ENCODE measurements at regions not wholly inside any gene's neighbourhood (a gene's known extent, or its start where the extent isn't known, plus 50 kb on each side); places are given as distances from the start of the nearest gene placed in this dataset.

- H3K9me3 ChIP-seq (ENCODE audit: control insufficient read depth, insufficient read depth, low read length) = no peaks in the 10 kb centered on the region
- H3K4me3 ChIP-seq (ENCODE audit: low read depth, low read length) = no peak overlapping the region
- no peak overlapping the region for H3K9ac ChIP-seq (ENCODE audit: low read depth, low read length)
- no peaks in the 10 kb centered on the region for H3K4me1 ChIP-seq (ENCODE audit: control insufficient read depth, insufficient read depth, low read length)
- no peaks in the 10 kb centered on the region for H3K36me3 ChIP-seq (ENCODE audit: control insufficient read depth, insufficient read depth, low read length)
- H3K27me3 ChIP-seq (ENCODE audit: control insufficient read depth, insufficient read depth, low read length) = no peaks in the 10 kb centered on the region
These were observed 256.7 kb upstream of the TCF21 start for GRCh38 chr6:133632206-133632605.

DNA sequence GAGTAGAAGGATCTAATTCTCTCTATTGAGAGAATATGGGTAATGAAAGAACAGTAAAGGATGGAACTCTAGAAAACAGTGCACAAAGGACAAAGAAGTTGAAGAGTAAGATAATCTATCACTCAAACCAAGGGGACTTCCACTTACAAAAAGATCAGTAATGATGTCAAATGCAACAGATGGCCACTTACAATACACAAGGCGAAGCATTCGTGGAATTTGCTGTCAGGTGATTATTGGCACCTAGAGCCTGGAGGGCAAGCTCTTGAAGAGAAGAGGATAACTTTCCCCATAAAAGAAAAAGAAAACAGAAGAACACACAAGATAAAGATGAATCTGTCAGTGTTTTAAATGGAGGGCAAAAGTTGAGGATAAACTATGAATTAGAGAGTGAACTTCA, 256.0 kb upstream of the TCF21 start:
- H3K27me3 ChIP-seq (ENCODE audit: control insufficient read depth, insufficient read depth, low read length) = no peaks in the 10 kb centered on the region

DNA sequence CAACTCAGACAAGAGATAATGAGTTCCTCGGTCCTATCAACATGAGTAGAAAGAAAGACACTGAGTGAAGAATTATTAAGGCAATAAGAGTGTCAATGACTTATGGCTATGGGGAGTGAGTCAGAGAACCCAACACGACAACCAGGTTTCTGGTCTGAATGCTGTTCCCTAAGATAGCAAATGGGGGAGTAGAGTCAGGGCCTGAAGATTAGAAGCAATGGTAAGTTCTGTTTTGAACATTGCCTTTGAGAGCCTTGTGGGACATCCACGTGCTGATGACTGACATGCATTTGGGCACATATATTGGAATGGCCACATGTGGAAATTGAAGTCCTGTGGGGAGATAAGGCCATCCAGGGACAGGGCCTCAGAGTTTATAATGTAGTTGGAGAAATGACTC, 254.4 kb upstream of the TCF21 start:
- Histone ChIP-seq H3K4me1 (ENCODE audit: control insufficient read depth, insufficient read depth, low read length) (no peaks in the 10 kb centered on the region), H3K9me3 (ENCODE audit: control insufficient read depth, insufficient read depth, low read length) (no peaks in the 10 kb centered on the region), H3K9ac (ENCODE audit: low read depth, low read length) (no peak overlapping the region), H3K36me3 (ENCODE audit: control insufficient read depth, insufficient read depth, low read length) (no peaks in the 10 kb centered on the region), H3K27me3 (ENCODE audit: control insufficient read depth, insufficient read depth, low read length) (no peaks in the 10 kb centered on the region), H3K4me3 (ENCODE audit: low read depth, low read length) (no peak overlapping the region)

More for the DNA sequence above, 256.0 kb upstream of the TCF21 start:
- no peaks in the 10 kb centered on the region for H3K4me1 ChIP-seq (ENCODE audit: control insufficient read depth, insufficient read depth, low read length)
- H3K36me3 ChIP-seq (ENCODE audit: control insufficient read depth, insufficient read depth, low read length) = no peaks in the 10 kb centered on the region
- no peaks in the 10 kb centered on the region for H3K9me3 ChIP-seq (ENCODE audit: control insufficient read depth, insufficient read depth, low read length)
- no peak overlapping the region for H3K9ac ChIP-seq (ENCODE audit: low read depth, low read length)
- H3K4me3 ChIP-seq (ENCODE audit: low read depth, low read length) = no peak overlapping the region

GRCh38 chr6:133635447-133635846, 253.5 kb upstream of the TCF21 start:
- H3K27me3 ChIP-seq (ENCODE audit: control insufficient read depth, insufficient read depth, low read length) = no peaks in the 10 kb centered on the region
- no peaks in the 10 kb centered on the region for H3K36me3 ChIP-seq (ENCODE audit: control insufficient read depth, insufficient read depth, low read length)
- no peaks in the 10 kb centered on the region for H3K4me1 ChIP-seq (ENCODE audit: control insufficient read depth, insufficient read depth, low read length)
- H3K9ac ChIP-seq (ENCODE audit: low read depth, low read length) = no peak overlapping the region
- H3K4me3 ChIP-seq (ENCODE audit: low read depth, low read length) = no peak overlapping the region
- no peaks in the 10 kb centered on the region for H3K9me3 ChIP-seq (ENCODE audit: control insufficient read depth, insufficient read depth, low read length)

DNA sequence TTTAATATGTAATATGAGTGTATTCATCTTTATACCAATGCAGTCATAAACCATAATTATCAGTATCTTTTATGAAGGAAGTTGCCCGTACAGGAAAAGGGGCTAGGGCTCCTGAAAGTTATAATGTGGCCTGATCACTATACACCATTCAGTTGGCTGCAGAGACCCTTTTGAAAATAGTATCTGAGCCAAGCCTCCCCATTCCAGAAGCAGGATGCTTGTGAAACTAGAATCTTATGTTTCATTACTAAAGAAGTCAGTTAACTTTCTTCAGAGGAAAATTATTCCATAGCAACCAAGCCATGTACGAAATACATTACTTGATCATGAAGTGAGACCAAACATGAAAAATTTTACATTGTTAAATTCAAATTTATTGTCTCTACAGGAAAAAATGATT, 251.5 kb upstream of the TCF21 start:
- Histone ChIP-seq H3K4me1 (ENCODE audit: control insufficient read depth, insufficient read depth, low read length) (no peaks in the 10 kb centered on the region), H3K27me3 (ENCODE audit: control insufficient read depth, insufficient read depth, low read length) (no peaks in the 10 kb centered on the region), H3K36me3 (ENCODE audit: control insufficient read depth, insufficient read depth, low read length) (no peaks in the 10 kb centered on the region), H3K9me3 (ENCODE audit: control insufficient read depth, insufficient read depth, low read length) (no peaks in the 10 kb centered on the region), H3K9ac (ENCODE audit: low read depth, low read length) (no peak overlapping the region), H3K4me3 (ENCODE audit: low read depth, low read length) (no peak overlapping the region)

DNA sequence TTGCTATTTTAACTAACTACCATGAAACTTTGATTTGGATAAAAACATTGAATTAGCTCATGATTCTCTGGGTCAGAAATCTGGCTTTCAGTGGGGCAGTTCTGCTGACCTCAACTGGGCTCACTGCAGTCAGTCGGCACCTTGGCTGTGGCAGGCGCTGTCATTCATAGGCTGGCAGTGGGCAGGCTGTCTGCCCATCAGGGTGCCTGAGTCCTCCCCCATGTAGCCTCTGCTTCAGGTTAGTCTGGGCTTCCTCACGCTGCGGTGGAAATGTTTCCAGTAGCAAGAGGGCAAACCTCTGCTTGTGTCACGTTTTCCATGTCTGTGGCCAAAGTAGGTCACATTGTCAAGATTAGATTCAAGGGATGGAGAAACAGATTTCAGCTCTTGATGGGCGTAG, 251.0 kb upstream of the TCF21 start:
- H3K4me1 ChIP-seq (ENCODE audit: control insufficient read depth, insufficient read depth, low read length) = no peaks in the 10 kb centered on the region
- no peaks in the 10 kb centered on the region for H3K36me3 ChIP-seq (ENCODE audit: control insufficient read depth, insufficient read depth, low read length)
- no peak overlapping the region for H3K9ac ChIP-seq (ENCODE audit: low read depth, low read length)
- H3K4me3 ChIP-seq (ENCODE audit: low read depth, low read length) = no peak overlapping the region
- H3K27me3 ChIP-seq (ENCODE audit: control insufficient read depth, insufficient read depth, low read length) = no peaks in the 10 kb centered on the region
- H3K9me3 ChIP-seq (ENCODE audit: control insufficient read depth, insufficient read depth, low read length) = no peaks in the 10 kb centered on the region

GRCh38 chr6:133641104-133641503, 247.8 kb upstream of the TCF21 start:
- Histone ChIP-seq H3K4me3 (ENCODE audit: low read depth, low read length) (no peak overlapping the region), H3K27me3 (ENCODE audit: control insufficient read depth, insufficient read depth, low read length) (no peaks in the 10 kb centered on the region), H3K36me3 (ENCODE audit: control insufficient read depth, insufficient read depth, low read length) (no peaks in the 10 kb centered on the region), H3K4me1 (ENCODE audit: control insufficient read depth, insufficient read depth, low read length) (peaks cover 7% of the 10 kb centered on the region), H3K9me3 (ENCODE audit: control insufficient read depth, insufficient read depth, low read length) (no peaks in the 10 kb centered on the region), H3K9ac (ENCODE audit: low read depth, low read length) (no peak overlapping the region)

DNA sequence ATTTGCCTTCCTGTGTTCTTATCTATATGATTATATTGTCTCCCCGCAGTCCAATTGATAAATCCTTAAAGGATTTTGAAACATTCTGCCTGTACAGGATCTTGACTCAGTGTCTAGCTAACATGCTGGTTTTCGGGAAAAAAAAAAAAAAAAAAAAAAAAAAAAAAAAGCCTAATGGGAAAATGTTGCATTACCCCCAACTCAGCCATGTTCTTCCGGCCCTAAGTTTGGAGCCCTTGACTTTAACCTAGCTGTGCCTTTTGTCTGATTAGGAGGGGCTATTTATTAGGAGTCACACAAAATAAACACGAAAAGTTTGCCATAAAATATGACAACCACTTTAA, 244.4 kb upstream of the TCF21 start:
- no peaks in the 10 kb centered on the region for H3K27me3 ChIP-seq (ENCODE audit: control insufficient read depth, insufficient read depth, low read length)
- H3K9ac ChIP-seq (ENCODE audit: low read depth, low read length) = no peak overlapping the region
- H3K4me3 ChIP-seq (ENCODE audit: low read depth, low read length) = no peak overlapping the region
- H3K9me3 ChIP-seq (ENCODE audit: control insufficient read depth, insufficient read depth, low read length) = no peaks in the 10 kb centered on the region
- H3K36me3 ChIP-seq (ENCODE audit: control insufficient read depth, insufficient read depth, low read length) = no peaks in the 10 kb centered on the region
- peaks cover 7% of the 10 kb centered on the region for H3K4me1 ChIP-seq (ENCODE audit: control insufficient read depth, insufficient read depth, low read length)

GRCh38 chr6:133644892-133645619, 243.9 kb upstream of the TCF21 start:
- Histone ChIP-seq H3K4me1 (ENCODE audit: control insufficient read depth, insufficient read depth, low read length) (peaks cover 7% of the 10 kb centered on the region), H3K27me3 (ENCODE audit: control insufficient read depth, insufficient read depth, low read length) (no peaks in the 10 kb centered on the region), H3K9ac (ENCODE audit: low read depth, low read length) (no peak overlapping the region), H3K9me3 (ENCODE audit: control insufficient read depth, insufficient read depth, low read length) (no peaks in the 10 kb centered on the region), H3K36me3 (ENCODE audit: control insufficient read depth, insufficient read depth, low read length) (no peaks in the 10 kb centered on the region), H3K4me3 (ENCODE audit: low read depth, low read length) (no peak overlapping the region)

DNA sequence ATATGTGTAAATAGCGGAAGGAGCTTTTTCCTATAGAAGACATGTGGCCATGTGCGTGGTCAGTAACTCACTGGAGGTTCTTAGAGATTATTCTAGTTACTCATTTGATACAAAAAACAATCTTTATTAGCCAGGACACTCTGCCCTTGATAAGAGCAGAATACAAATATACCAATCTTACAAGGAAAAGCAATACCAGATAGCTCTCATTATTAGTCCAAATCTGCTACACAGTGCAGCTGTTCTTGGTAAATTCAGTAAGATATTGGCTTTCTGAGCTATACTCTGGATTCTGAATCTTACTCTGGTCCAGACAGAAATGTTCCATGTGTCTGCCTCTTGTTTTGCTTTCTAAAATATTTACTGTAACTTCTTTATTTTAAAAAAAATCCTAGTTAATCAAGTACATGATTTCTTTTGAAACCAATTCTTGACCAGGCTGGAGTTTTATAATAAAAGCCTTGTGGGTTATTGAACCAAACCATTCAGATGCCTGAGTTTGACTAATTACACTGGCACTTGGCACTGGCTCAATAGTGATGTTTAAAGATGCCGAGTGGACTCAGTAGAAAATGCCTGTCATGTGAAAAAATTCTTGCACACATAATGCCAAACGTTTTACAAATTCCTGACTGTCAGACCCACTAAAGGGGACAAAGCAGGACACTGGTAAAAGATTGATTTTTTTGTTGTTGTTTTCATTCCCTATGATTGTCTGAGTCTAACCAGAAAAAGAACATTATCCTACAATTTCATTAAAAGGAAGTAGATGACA, 242.8 kb upstream of the TCF21 start:
- no peaks in the 10 kb centered on the region for H3K36me3 ChIP-seq (ENCODE audit: control insufficient read depth, insufficient read depth, low read length)
- no peaks in the 10 kb centered on the region for H3K9me3 ChIP-seq (ENCODE audit: control insufficient read depth, insufficient read depth, low read length)
- no peak overlapping the region for H3K4me3 ChIP-seq (ENCODE audit: low read depth, low read length)
- H3K9ac ChIP-seq (ENCODE audit: low read depth, low read length) = no peak overlapping the region
- H3K27me3 ChIP-seq (ENCODE audit: control insufficient read depth, insufficient read depth, low read length) = no peaks in the 10 kb centered on the region
- peaks cover 7% of the 10 kb centered on the region for H3K4me1 ChIP-seq (ENCODE audit: control insufficient read depth, insufficient read depth, low read length)

GRCh38 chr6:133648581-133648980, 240.3 kb upstream of the TCF21 start:
- no peaks in the 10 kb centered on the region for H3K36me3 ChIP-seq (ENCODE audit: control insufficient read depth, insufficient read depth, low read length)
- no peak overlapping the region for H3K4me3 ChIP-seq (ENCODE audit: low read depth, low read length)
- H3K4me1 ChIP-seq (ENCODE audit: control insufficient read depth, insufficient read depth, low read length) = peaks cover 7% of the 10 kb centered on the region
- no peak overlapping the region for H3K9ac ChIP-seq (ENCODE audit: low read depth, low read length)
- H3K9me3 ChIP-seq (ENCODE audit: control insufficient read depth, insufficient read depth, low read length) = no peaks in the 10 kb centered on the region
- H3K27me3 ChIP-seq (ENCODE audit: control insufficient read depth, insufficient read depth, low read length) = no peaks in the 10 kb centered on the region

DNA sequence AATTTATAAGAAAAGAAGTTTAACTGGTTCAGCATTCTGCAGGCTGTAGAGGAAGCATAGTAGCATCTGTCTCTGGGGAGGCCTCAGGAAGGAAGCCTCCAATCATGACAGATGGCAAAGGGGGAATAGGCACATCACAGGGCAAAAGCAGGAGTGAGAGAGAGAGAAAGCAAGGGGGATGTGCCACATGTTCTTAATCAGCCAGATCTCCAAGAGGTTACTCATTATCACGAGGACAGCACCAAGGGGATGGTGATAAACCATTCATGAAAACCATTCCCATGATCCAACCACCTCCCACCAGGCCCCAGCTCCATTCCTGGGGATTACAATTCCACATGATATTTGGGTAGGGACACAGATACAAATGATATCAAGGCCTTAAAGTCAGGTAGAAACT, 217.5 kb upstream of the TCF21 start:
- Histone ChIP-seq H3K27me3 (ENCODE audit: control insufficient read depth, insufficient read depth, low read length) (no peaks in the 10 kb centered on the region), H3K9me3 (ENCODE audit: control insufficient read depth, insufficient read depth, low read length) (no peaks in the 10 kb centered on the region), H3K9ac (ENCODE audit: low read depth, low read length) (no peak overlapping the region), H3K4me3 (ENCODE audit: low read depth, low read length) (no peak overlapping the region), H3K4me1 (ENCODE audit: control insufficient read depth, insufficient read depth, low read length) (no peaks in the 10 kb centered on the region), H3K36me3 (ENCODE audit: control insufficient read depth, insufficient read depth, low read length) (no peaks in the 10 kb centered on the region)

Measured in iPS-15b (cell line).